Right cardiac atrium (tissue), 5 donors: ENCODE measurements at regions not wholly inside any gene's neighbourhood (a gene's known extent, or its start where the extent isn't known, plus 50 kb on each side); places are given as distances from the start of the nearest gene placed in this dataset.
"Not testable (repeated sequence)": the region's sequence is repeated elsewhere in the genome, so short reads cannot be mapped to it uniquely, and the experiment has no call there.

Experiments used
- ATAC-seq, 2 donors: fragments of 200-7000 bp; cut with Tn5 transposase; one replicate each; pipeline versions ENCODE4 v1.8.0 to v1.9.1; 2020; ENCODE audit warnings: moderate library complexity in 2 of 2, mild to moderate bottlenecking in 1 of 2
- DNase-seq, 3 donors: peaks; one replicate each; pipeline ENCODE4 v3.0.0-alpha.2; 2020
- H3K27ac ChIP-seq: one replicate; pipeline ENCODE4 v1.5.1; 2013; ENCODE audit warnings: mild to moderate bottlenecking, low read length, control low read depth, moderate library complexity
- H3K27me3 ChIP-seq: one replicate; pipeline ENCODE4 v1.6.1; 2013; ENCODE audit not compliant: control insufficient read depth, insufficient read depth
- H3K4me1 ChIP-seq: one replicate; pipeline ENCODE4 v1.6.1; 2013; ENCODE audit warnings: low read length; ENCODE audit not compliant: control insufficient read depth, insufficient read depth
- H3K4me3 ChIP-seq: one replicate; pipeline ENCODE4 v1.5.1; 2013; ENCODE audit warnings: low read length, control low read depth
- H3K9me3 ChIP-seq: one replicate; pipeline ENCODE4 v1.6.1; 2013; ENCODE audit warnings: low read length; ENCODE audit not compliant: control insufficient read depth
- WGBS: extraction: QIAGEN DNeasy Blood & Tissue Kit; methylation state at CpG from one replicate; pipeline ENCODE4 v1.1.7; 2013; 5-methylcytosine and 5-hydroxymethylcytosine counted together
- intact Hi-C, 4 donors: fragments of 100-400 bp; cut with DNase I; formaldehyde crosslinking; loops; one replicate each; pipeline versions ENCODE4 v1.11.0 to v1.14.0; 2022 to 2023
- donor health status: healthy with polysubstance abuse.
- donor health status: DM: no; HTN: yes; CAD: no.
- donor health status: DM: no; HTN: no; CAD: no.
- donor health status: DM: no; HTN: yes; CAD: no; lungs with severe emphysema.
- donor health status: DM: yes; HTN: yes; CAD: no.

- ATAC-seq (peak in 1 of 2 donors; percentile 28), DNase-seq (no peak)
- Histone ChIP-seq H3K9me3 (no peaks in the 10 kb centered on the region), H3K4me1 (no peaks in the 10 kb centered on the region), H3K27me3 (no peaks in the 10 kb centered on the region), H3K4me3 (no peak overlapping the region), H3K27ac (no peak overlapping the region)
- 75% methylated on average over 9 of the region's 9 CpGs for WGBS
- intact Hi-C loops, result no loop called here
These were observed 77.3 kb downstream of the EMX2 start for GRCh38 chr10:117619707-117620405.

GRCh38 chr10:117621196-117621595 is 78.7 kb downstream of the EMX2 start:
- Histone ChIP-seq H3K4me1 (no peaks in the 10 kb centered on the region), H3K27me3 (no peaks in the 10 kb centered on the region), H3K27ac (no peak overlapping the region), H3K4me3 (no peak overlapping the region), H3K9me3 (no peaks in the 10 kb centered on the region)
- DNase-seq (no peak), ATAC-seq (no peak)
- WGBS, result 81% methylated on average over 7 of the region's 7 CpGs
- intact Hi-C loops, result no loop called here

GRCh38 chr10:117621795-117622420 is 79.4 kb downstream of the EMX2 start:
- no peak for ATAC-seq
- no peaks in the 10 kb centered on the region for H3K27me3 ChIP-seq
- intact Hi-C loops, result no loop called here
- no peaks in the 10 kb centered on the region for H3K9me3 ChIP-seq
- no peaks in the 10 kb centered on the region for H3K4me1 ChIP-seq
- no peak overlapping the region for H3K4me3 ChIP-seq
- DNase-seq, result no peak
- H3K27ac ChIP-seq, result no peak overlapping the region
- 66% methylated on average over 8 of the region's 8 CpGs for WGBS

GRCh38 chr10:117622471-117623184 is 80.1 kb downstream of the EMX2 start:
- Histone ChIP-seq H3K27ac (no peak overlapping the region), H3K9me3 (no peaks in the 10 kb centered on the region), H3K4me3 (no peak overlapping the region), H3K4me1 (no peaks in the 10 kb centered on the region), H3K27me3 (no peaks in the 10 kb centered on the region)
- intact Hi-C loops, result no loop called here
- 79% methylated on average over 10 of the region's 10 CpGs for WGBS
- ATAC-seq (no peak), DNase-seq (no peak)

- ATAC-seq, result no peak
- intact Hi-C loops, result no loop called here
- H3K27me3 ChIP-seq, result no peaks in the 10 kb centered on the region
- 79% methylated on average over 8 of the region's 8 CpGs for WGBS
- H3K27ac ChIP-seq, result no peak overlapping the region
- H3K9me3 ChIP-seq, result no peaks in the 10 kb centered on the region
- H3K4me3 ChIP-seq, result no peak overlapping the region
- no peaks in the 10 kb centered on the region for H3K4me1 ChIP-seq
- no peak for DNase-seq
These were observed 83.7 kb downstream of the EMX2 start for GRCh38 chr10:117626228-117626627.

GRCh38 chr10:117627561-117627960 is 85.0 kb downstream of the EMX2 start:
- H3K27me3 ChIP-seq, result no peaks in the 10 kb centered on the region
- DNase-seq (no peak), ATAC-seq (no peak)
- 87% methylated on average over 4 of the region's 4 CpGs for WGBS
- H3K4me1 ChIP-seq, result no peaks in the 10 kb centered on the region
- intact Hi-C loops, result no loop called here
- no peaks in the 10 kb centered on the region for H3K9me3 ChIP-seq
- no peak overlapping the region for H3K4me3 ChIP-seq
- H3K27ac ChIP-seq, result no peak overlapping the region

- WGBS, result 95% methylated on average over 9 of the region's 9 CpGs
- H3K4me3 ChIP-seq, H3K9me3 ChIP-seq, DNase-seq, H3K27ac ChIP-seq, H3K4me1 ChIP-seq, intact Hi-C loops, H3K27me3 ChIP-seq, ATAC-seq: not testable (repeated sequence)
These were observed 87.2 kb downstream of the EMX2 start for GRCh38 chr10:117629717-117630116.

GRCh38 chr10:117631276-117632145 is 89.0 kb downstream of the EMX2 start:
- Histone ChIP-seq H3K4me1 (no peaks in the 10 kb centered on the region), H3K27ac (no peak overlapping the region), H3K27me3 (no peaks in the 10 kb centered on the region), H3K9me3 (no peaks in the 10 kb centered on the region), H3K4me3 (no peak overlapping the region)
- intact Hi-C loops, result no loop called here
- WGBS, result 64% methylated on average over 11 of the region's 11 CpGs
- peak; percentile 81 to 94 (median 90) for DNase-seq
- ATAC-seq, result peak; percentile 90 to 94

- intact Hi-C loops, result no loop called here
- no peaks in the 10 kb centered on the region for H3K9me3 ChIP-seq
- no peaks in the 10 kb centered on the region for H3K27me3 ChIP-seq
- DNase-seq (no peak), ATAC-seq (no peak)
- H3K4me1 ChIP-seq, result no peaks in the 10 kb centered on the region
- 91% methylated on average over 7 of the region's 7 CpGs for WGBS
- H3K4me3 ChIP-seq, result no peak overlapping the region
- no peak overlapping the region for H3K27ac ChIP-seq
These were observed 89.9 kb downstream of the EMX2 start for GRCh38 chr10:117632406-117632805.

GRCh38 chr10:117635826-117636225 is 93.3 kb downstream of the EMX2 start:
- H3K27ac ChIP-seq, result no peak overlapping the region
- no peaks in the 10 kb centered on the region for H3K9me3 ChIP-seq

More at GRCh38 chr10:117635826-117636225, 93.3 kb downstream of the EMX2 start:
- intact Hi-C loops, result no loop called here
- no peak for ATAC-seq
- DNase-seq, result no peak
- H3K4me3 ChIP-seq, result no peak overlapping the region
- no peaks in the 10 kb centered on the region for H3K4me1 ChIP-seq
- 58% methylated on average over 4 of the region's 4 CpGs for WGBS
- H3K27me3 ChIP-seq, result no peaks in the 10 kb centered on the region
